ENCODE measurements at regions not wholly inside any gene's neighbourhood (a gene's known extent, or its start where the extent isn't known, plus 50 kb on each side); places are given as distances from the start of the nearest gene placed in this dataset.

GRCh38 chr11:112543390-112543789 is 282.7 kb upstream of the PLET1 start:
- Mint-ChIP-seq H3K27ac (no peak overlapping the region), H3K9me3 (no peaks in the 10 kb centered on the region), H3K4me3 (no peak overlapping the region), H3K36me3 (no peaks in the 10 kb centered on the region), H3K4me1 (peaks cover 6% of the 10 kb centered on the region), H3K27me3 (peaks cover 2% of the 10 kb centered on the region)
- no peak for DNase-seq
- CTCF ChIA-PET: no interaction called here

- no peaks in the 10 kb centered on the region for H3K9me3 Mint-ChIP-seq
- no peak overlapping the region for H3K4me3 Mint-ChIP-seq
- no peak overlapping the region for H3K27ac Mint-ChIP-seq
- no peaks in the 10 kb centered on the region for H3K36me3 Mint-ChIP-seq
- CTCF ChIA-PET: no interaction called here
- H3K27me3 Mint-ChIP-seq: peaks cover 5% of the 10 kb centered on the region
- H3K4me1 Mint-ChIP-seq: no peaks in the 10 kb centered on the region
- DNase-seq: no peak
Measured at GRCh38 chr11:112548641-112549040, 288.0 kb upstream of the PLET1 start.

- CTCF ChIA-PET: interaction anchor here (1.1 kb wide), 1 partner anchor 272 kb away, joined by 3 read pairs; no protein-coding TSS in a partner anchor
Measured at GRCh38 chr11:112553205-112553731, 292.6 kb upstream of the PLET1 start.

GRCh38 chr11:112554586-112554985 is 293.9 kb upstream of the PLET1 start:
- no peak overlapping the region for H3K4me3 Mint-ChIP-seq
- H3K9me3 Mint-ChIP-seq: no peaks in the 10 kb centered on the region
- no peaks in the 10 kb centered on the region for H3K36me3 Mint-ChIP-seq
- H3K27ac Mint-ChIP-seq: no peak overlapping the region
- CTCF ChIA-PET: interaction anchor here (0.6 to 2.5 kb wide), 6 partner anchors 8 to 274 kb away, joined by 4 to 26 read pairs (median 9); no protein-coding TSS in a partner anchor
- peaks cover 4% of the 10 kb centered on the region for H3K4me1 Mint-ChIP-seq
- DNase-seq: no peak
- H3K27me3 Mint-ChIP-seq: peaks cover 5% of the 10 kb centered on the region

More at GRCh38 chr11:112553205-112553731, 292.6 kb upstream of the PLET1 start:
- Mint-ChIP-seq H3K27me3 (peaks cover 5% of the 10 kb centered on the region), H3K4me1 (peaks cover 4% of the 10 kb centered on the region), H3K27ac (no peak overlapping the region), H3K4me3 (no peak overlapping the region), H3K36me3 (no peaks in the 10 kb centered on the region), H3K9me3 (no peaks in the 10 kb centered on the region)
- DNase-seq: no peak

- H3K4me1 Mint-ChIP-seq: peaks cover 4% of the 10 kb centered on the region
- H3K4me3 Mint-ChIP-seq: no peak overlapping the region
- peaks cover 5% of the 10 kb centered on the region for H3K27me3 Mint-ChIP-seq
- H3K9me3 Mint-ChIP-seq: no peaks in the 10 kb centered on the region
- no peaks in the 10 kb centered on the region for H3K36me3 Mint-ChIP-seq
- peak overlapping the region; percentile 21 for H3K27ac Mint-ChIP-seq
- CTCF ChIA-PET: interaction anchor here (0.6 to 2.5 kb wide), 15 partner anchors 9 to 685 kb away, joined by 3 to 26 read pairs (median 5); no protein-coding TSS in a partner anchor
- peak; percentile 81 for DNase-seq
Measured at GRCh38 chr11:112555491-112556364, 295.1 kb upstream of the PLET1 start.

DNA sequence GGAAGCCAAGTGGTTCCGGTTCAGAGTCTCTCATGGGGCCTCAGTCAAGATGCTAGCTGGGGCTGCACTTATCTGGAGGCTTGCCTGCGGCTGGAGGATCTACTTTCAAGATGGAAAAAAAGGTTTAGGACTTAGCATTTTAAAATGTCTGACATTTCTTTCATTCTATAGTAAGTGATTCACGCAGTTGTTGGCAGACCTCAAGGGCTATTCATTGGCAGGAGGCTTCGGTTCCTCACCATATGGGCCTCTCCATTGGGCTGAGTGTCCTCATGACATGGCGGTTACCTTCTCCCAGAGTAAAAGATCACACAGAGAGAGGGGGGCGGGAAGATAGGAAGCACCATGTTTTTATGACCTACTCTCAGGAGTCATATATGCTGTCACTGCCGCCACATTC is 298.0 kb upstream of the PLET1 start:
- CTCF ChIA-PET: interaction anchor here (0.8 kb wide), 1 partner anchor 29 kb away, joined by 4 read pairs; no protein-coding TSS in a partner anchor
- Mint-ChIP-seq H3K9me3 (no peaks in the 10 kb centered on the region), H3K4me3 (no peak overlapping the region), H3K4me1 (peaks cover 4% of the 10 kb centered on the region), H3K27me3 (no peaks in the 10 kb centered on the region), H3K36me3 (no peaks in the 10 kb centered on the region), H3K27ac (no peak overlapping the region)
- DNase-seq: no peak

DNA sequence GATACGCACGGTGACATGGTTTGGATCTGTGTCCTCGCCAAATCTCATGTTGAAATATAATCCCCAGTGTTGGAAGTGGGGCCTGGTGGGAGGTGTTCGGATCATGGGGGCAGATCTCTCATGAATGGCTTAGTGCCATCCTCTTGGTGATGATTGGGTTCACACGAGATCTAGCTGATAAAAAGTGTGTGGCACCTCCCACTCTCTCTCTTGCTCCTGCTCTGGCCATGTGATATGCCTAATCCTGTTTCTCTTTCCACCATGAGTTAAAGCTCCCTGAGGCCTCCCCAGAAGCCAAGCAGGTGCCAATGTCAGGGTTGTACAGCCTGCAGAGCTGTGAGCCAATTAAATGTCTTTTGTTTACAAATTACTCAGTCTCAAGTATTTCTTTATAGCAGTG is 303.1 kb upstream of the PLET1 start:
- no peaks in the 10 kb centered on the region for H3K4me1 Mint-ChIP-seq
- H3K9me3 Mint-ChIP-seq: no peaks in the 10 kb centered on the region
- DNase-seq: no peak
- no peak overlapping the region for H3K27ac Mint-ChIP-seq
- no peak overlapping the region for H3K4me3 Mint-ChIP-seq
- no peaks in the 10 kb centered on the region for H3K36me3 Mint-ChIP-seq
- CTCF ChIA-PET: interaction anchor here (2.3 kb wide), 1 partner anchor 25 kb away, joined by 9 read pairs; no protein-coding TSS in a partner anchor
- peaks cover 2% of the 10 kb centered on the region for H3K27me3 Mint-ChIP-seq

DNA sequence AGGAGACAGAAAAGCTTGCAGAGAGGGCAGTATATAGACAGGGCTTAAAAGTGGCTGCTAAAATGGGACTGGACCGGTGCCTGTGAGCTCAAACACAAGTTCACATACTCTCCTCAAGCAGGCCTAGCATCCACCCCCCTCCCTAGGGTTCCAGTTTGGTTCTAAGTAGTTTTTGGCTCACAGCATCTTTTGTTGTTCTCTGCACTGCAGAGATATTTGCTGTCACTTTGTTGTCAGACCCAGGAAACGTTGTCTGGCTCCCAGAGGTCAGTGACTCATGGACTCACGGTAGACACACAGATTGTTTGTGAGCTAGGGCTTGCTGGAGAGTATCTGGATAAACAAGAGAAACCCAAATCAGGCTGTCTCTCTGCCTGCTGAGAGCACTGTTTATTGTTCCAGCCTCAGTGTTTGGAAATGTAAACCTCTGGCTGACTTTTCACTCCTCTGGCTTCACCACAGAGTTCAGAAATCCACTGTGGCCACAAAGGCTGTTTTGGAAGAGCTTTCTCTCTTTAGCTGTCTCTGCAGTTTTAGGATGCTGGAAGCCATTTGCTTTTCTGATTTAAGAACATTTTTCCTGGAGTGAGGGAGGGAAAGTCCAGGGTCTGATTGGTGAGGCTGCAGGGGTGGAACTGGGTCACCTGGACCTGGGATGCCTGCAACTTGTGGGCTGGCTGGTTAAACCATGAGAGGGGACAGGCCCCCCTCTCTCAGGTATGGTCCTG is 303.7 kb upstream of the PLET1 start:
- Mint-ChIP-seq H3K9me3 (no peaks in the 10 kb centered on the region), H3K27me3 (peaks cover 4% of the 10 kb centered on the region), H3K4me3 (no peak overlapping the region), H3K36me3 (no peaks in the 10 kb centered on the region), H3K27ac (no peak overlapping the region), H3K4me1 (no peaks in the 10 kb centered on the region)
- CTCF ChIA-PET: interaction anchor here (2.3 kb wide), 1 partner anchor 24 kb away, joined by 9 read pairs; no protein-coding TSS in a partner anchor
- DNase-seq: no peak

DNA sequence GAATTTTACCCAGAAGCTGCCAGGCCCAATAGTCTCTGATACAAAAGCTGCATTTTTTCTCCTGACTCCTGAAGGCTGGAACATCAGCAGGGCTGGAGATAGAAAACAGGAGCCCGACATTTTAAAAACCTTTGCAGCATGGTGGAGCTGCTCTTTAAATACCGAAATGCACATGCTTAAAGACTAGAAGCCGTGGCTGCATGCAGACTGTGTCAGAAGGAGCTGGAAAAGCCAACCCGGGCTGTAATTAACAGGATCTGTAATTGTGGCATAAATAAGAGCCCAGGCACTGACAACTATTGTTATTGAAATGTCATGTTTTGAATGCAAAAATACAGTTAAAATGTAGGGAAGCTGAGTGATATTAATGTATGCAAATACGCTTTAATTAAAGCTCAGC is 304.9 kb upstream of the PLET1 start:
- no peaks in the 10 kb centered on the region for H3K4me1 Mint-ChIP-seq
- H3K27me3 Mint-ChIP-seq: peaks cover 8% of the 10 kb centered on the region
- no peaks in the 10 kb centered on the region for H3K36me3 Mint-ChIP-seq
- no peak overlapping the region for H3K27ac Mint-ChIP-seq
- CTCF ChIA-PET: interaction anchor here (2.3 kb wide), 1 partner anchor 23 kb away, joined by 9 read pairs; no protein-coding TSS in a partner anchor
- no peak overlapping the region for H3K4me3 Mint-ChIP-seq
- no peaks in the 10 kb centered on the region for H3K9me3 Mint-ChIP-seq
- DNase-seq: no peak

DNA sequence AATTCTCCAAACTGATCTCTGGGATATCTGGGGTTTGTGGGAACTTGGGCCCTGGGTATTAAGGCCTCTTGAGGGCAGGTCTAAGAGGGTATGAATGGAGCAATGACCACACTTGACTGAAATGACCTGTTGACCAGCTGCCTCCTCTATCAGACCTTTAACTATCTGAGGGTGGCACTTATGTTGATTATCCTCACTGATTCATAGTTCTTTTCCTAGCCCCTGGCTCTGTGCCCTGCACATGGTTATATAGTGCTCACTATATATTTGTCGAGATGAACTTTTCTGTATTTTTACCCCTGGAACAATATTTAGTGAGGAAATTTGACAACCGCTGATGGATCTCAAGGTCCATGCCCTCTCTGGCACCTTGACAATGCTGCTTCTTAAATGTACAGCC is 305.5 kb upstream of the PLET1 start:
- DNase-seq: no peak
- Mint-ChIP-seq H3K4me3 (no peak overlapping the region), H3K36me3 (no peaks in the 10 kb centered on the region), H3K27me3 (peaks cover 8% of the 10 kb centered on the region), H3K9me3 (no peaks in the 10 kb centered on the region), H3K27ac (no peak overlapping the region), H3K4me1 (no peaks in the 10 kb centered on the region)
- CTCF ChIA-PET: interaction anchor here (2.3 kb wide), 1 partner anchor 22 kb away, joined by 9 read pairs; no protein-coding TSS in a partner anchor

- no peaks in the 10 kb centered on the region for H3K36me3 Mint-ChIP-seq
- H3K27ac Mint-ChIP-seq: no peak overlapping the region
- H3K9me3 Mint-ChIP-seq: no peaks in the 10 kb centered on the region
- no peak overlapping the region for H3K4me3 Mint-ChIP-seq
- CTCF ChIA-PET: no interaction called here
- peaks cover 8% of the 10 kb centered on the region for H3K27me3 Mint-ChIP-seq
- H3K4me1 Mint-ChIP-seq: no peaks in the 10 kb centered on the region
- DNase-seq: no peak
Measured at GRCh38 chr11:112570333-112570732, 309.7 kb upstream of the PLET1 start.

DNA sequence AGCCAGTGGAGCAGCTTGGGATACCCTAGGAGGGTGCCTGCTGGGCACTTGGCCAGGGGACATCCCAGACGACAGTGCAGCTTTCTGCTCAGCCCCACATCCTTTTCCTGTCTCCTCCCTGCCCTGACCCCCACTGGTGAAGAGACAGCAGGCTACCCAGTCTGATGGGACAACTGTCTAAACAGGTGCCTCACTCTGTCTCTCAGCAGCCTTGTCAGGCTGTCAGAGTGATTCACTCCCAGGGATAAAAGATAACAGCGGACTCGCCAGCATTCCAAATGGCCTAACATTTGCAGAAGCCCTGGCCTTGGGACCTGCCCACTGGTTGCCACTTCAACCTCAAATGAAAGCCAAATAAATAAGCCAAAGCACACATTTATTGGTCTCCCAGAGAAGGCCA is 318.6 kb upstream of the PLET1 start:
- H3K9me3 Mint-ChIP-seq: no peaks in the 10 kb centered on the region
- H3K4me3 Mint-ChIP-seq: no peak overlapping the region
- CTCF ChIA-PET: interaction anchor here (1.1 kb wide), 1 partner anchor 9 kb away, joined by 3 read pairs; no protein-coding TSS in a partner anchor
- DNase-seq: no peak
- H3K27ac Mint-ChIP-seq: no peak overlapping the region
- no peaks in the 10 kb centered on the region for H3K36me3 Mint-ChIP-seq
- no peaks in the 10 kb centered on the region for H3K27me3 Mint-ChIP-seq
- H3K4me1 Mint-ChIP-seq: no peaks in the 10 kb centered on the region

- no peaks in the 10 kb centered on the region for H3K36me3 Mint-ChIP-seq
- no peaks in the 10 kb centered on the region for H3K4me1 Mint-ChIP-seq
- no peak for DNase-seq
- no peak overlapping the region for H3K4me3 Mint-ChIP-seq
- CTCF ChIA-PET: interaction anchor here (1.0 to 1.5 kb wide), 2 partner anchors 25 to 292 kb away, joined by 3 to 5 read pairs; no protein-coding TSS in a partner anchor
- H3K9me3 Mint-ChIP-seq: no peaks in the 10 kb centered on the region
- no peak overlapping the region for H3K27ac Mint-ChIP-seq
- H3K27me3 Mint-ChIP-seq: no peaks in the 10 kb centered on the region
Measured at GRCh38 chr11:112580864-112581263, 320.2 kb upstream of the PLET1 start.

- CTCF ChIA-PET: interaction anchor here (1.0 to 1.9 kb wide), 2 partner anchors 10 to 293 kb away, joined by 3 to 4 read pairs; no protein-coding TSS in a partner anchor
- H3K9me3 Mint-ChIP-seq: no peaks in the 10 kb centered on the region
- no peak overlapping the region for H3K27ac Mint-ChIP-seq
- H3K4me1 Mint-ChIP-seq: no peaks in the 10 kb centered on the region
- DNase-seq: no peak
- H3K4me3 Mint-ChIP-seq: no peak overlapping the region
- no peaks in the 10 kb centered on the region for H3K27me3 Mint-ChIP-seq
- H3K36me3 Mint-ChIP-seq: no peaks in the 10 kb centered on the region
Measured at GRCh38 chr11:112581747-112582146, 321.1 kb upstream of the PLET1 start.

Data from activated naive CD4-positive, alpha-beta T cell treated with anti-CD3 and anti-CD28 coated beads, Interleukin-2, amount 10 ng/mL, durations not matched to agents 7 days and 5 days (primary cell).